BLaER1 treated with 17β-estradiol and CSF1 and Interleukin-3, amounts not matched to agents 10 nM and 100 nM (cell line): ENCODE measurements at regions not wholly inside any gene's neighbourhood (a gene's known extent, or its start where the extent isn't known, plus 50 kb on each side); places are given as distances from the start of the nearest gene placed in this dataset.
"Not testable (repeated sequence)": the region's sequence is repeated elsewhere in the genome, so short reads cannot be mapped to it uniquely, and the experiment has no call there.

Experiments used
- H3K27ac ChIP-seq, 11 experiments: shearing (Covaris generic); formaldehyde crosslinking; 2 replicates each; pipeline ENCODE4 v1.8.1; 2022
- H3K27me3 ChIP-seq, 11 experiments: shearing (Covaris generic); formaldehyde crosslinking; 2 replicates each; pipeline ENCODE4 v1.8.1; 2022
- H3K36me3 ChIP-seq, 11 experiments: shearing (Covaris generic); formaldehyde crosslinking; 2 replicates each; pipeline ENCODE4 v1.8.1; 2022
- H3K4me1 ChIP-seq, 10 experiments: shearing (Covaris generic); formaldehyde crosslinking; 2 replicates each; pipeline ENCODE4 v1.8.1; 2022
- H3K4me2 ChIP-seq, 11 experiments: shearing (Covaris generic); formaldehyde crosslinking; 2 replicates each; pipeline ENCODE4 v1.8.1; 2022
- H3K4me3 ChIP-seq, 10 experiments: shearing (Covaris generic); formaldehyde crosslinking; 2 replicates each; pipeline ENCODE4 v1.8.1; 2022
- H3K9ac ChIP-seq, 11 experiments: shearing (Covaris generic); formaldehyde crosslinking; 2 replicates each; pipeline ENCODE4 v1.8.1; 2022
- H3K9me3 ChIP-seq, 11 experiments: shearing (Covaris generic); formaldehyde crosslinking; replicated peaks in 1 of 11; 2 replicates each; pipeline ENCODE4 v1.8.1; 2022
- H4K20me1 ChIP-seq, 11 experiments: shearing (Covaris generic); formaldehyde crosslinking; 2 replicates each; pipeline ENCODE4 v1.8.1; 2022
- Cebpa-rat ChIP-seq, 11 experiments: shearing (Covaris generic); IDR thresholded peaks; 2 replicates each; pipeline ENCODE4 v1.8.1; 2022

DNA sequence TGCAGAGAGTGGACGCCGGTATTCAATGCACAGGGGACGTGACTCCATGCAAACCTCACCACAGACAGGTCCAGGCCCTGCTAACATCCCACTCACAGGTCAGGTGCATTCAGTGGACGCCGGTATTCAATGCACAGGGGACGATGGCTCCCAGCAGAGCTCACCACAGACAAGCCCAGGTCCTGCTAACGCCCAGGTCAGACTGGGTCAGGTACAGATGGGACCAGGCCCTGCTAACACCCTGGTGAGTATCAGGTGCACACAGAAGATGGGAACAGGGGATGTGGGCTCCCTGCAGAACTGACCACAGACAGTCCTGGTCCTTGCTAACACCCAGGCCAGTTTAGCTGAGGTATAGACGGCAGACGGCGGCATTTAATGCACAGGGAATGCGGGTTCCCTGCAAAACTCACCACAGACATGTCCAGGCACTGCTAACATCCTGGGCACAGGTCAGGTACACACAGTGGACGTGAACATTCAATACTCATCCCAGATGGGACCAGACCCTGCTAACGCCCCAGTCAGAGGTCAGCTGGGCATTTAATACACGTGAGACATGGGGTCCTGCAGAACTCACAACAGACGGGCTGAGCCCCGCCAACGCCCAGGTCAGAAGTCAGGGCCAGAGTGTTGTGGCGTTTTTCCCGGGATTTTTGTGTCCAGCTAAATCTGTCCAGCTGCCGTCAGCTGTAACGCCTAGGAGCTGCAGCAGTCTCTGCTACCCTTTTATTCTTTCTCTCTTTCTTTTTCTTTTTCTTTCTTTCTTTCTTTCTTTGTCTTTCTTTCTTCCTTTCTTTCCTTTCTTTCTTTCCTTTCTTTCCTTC is 99.2 kb downstream of the SHOX start:
- no peak overlapping the region for H3K9ac ChIP-seq

DNA sequence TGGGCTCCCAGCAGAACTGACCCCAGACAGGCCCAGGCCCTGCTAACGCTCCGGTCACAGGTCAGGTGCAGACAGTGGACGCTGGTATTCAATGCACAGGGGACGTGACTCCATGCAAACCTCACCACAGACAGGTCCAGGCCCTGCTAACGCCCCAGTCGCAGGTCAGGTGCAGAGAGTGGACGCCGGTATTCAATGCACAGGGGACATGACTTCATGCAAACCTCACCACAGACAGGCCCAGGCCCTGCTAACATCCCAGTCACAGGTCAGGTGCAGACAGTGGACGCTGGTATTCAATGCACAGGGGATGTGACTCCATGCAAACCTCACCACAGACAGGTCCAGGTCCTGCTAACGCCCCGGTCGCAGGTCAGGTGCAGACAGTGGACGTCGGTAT is 98.5 kb downstream of the SHOX start:
- H3K27me3 ChIP-seq, H3K4me3 ChIP-seq, H3K4me1 ChIP-seq, H3K9ac ChIP-seq, H3K4me2 ChIP-seq, H3K36me3 ChIP-seq, H4K20me1 ChIP-seq, H3K27ac ChIP-seq: not testable (repeated sequence)
- peaks cover 8 to 15% (median 13%) of the 10 kb centered on the region in 11 experiments; a peak in 20 of 22 replicates for H3K9me3 ChIP-seq

More for the DNA sequence above, 99.2 kb downstream of the SHOX start:
- TF ChIP-seq Cebpa-rat (IDR thresholded peaks at IDR 0.05) = no peak
- H3K4me2 ChIP-seq = no peak overlapping the region
- no peak overlapping the region for H3K27ac ChIP-seq
- no peak overlapping the region for H3K4me3 ChIP-seq
- H3K27me3 ChIP-seq = peaks cover 0 to 15% (median 0%) of the 10 kb centered on the region in 11 experiments; a peak in 7 of 22 replicates
- H4K20me1 ChIP-seq = no peaks in the 10 kb centered on the region; a peak in 3 of 22 replicates
- H3K36me3 ChIP-seq = no peaks in the 10 kb centered on the region
- H3K9me3 ChIP-seq = peaks cover under 1 to 8% (median 6%) of the 10 kb centered on the region in 11 experiments; a peak in 13 of 22 replicates
- H3K4me1 ChIP-seq = no peaks in the 10 kb centered on the region

DNA sequence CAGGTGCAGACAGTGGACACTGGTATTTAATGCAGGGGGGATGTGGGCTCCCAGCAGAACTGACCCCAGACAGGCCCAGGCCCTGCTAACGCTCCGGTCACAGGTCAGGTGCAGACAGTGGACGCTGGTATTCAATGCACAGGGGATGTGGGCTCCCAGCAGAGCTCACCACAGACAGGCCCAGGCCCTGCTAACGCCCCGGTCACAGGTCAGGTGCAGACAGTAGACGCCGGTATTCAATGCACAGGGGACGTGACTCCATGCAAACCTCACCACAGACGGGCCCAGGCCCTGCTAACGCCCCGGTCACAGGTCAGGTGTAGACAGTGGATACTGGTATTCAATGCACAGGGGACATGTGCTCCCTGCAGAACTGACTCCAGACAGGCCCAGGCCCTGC is 98.0 kb downstream of the SHOX start:
- H3K4me3 ChIP-seq, H3K36me3 ChIP-seq, H3K4me1 ChIP-seq, H3K9ac ChIP-seq, H3K27ac ChIP-seq, H4K20me1 ChIP-seq, H3K4me2 ChIP-seq, H3K27me3 ChIP-seq: not testable (repeated sequence)
- peaks cover 12 to 20% (median 17%) of the 10 kb centered on the region in 11 experiments for H3K9me3 ChIP-seq

DNA sequence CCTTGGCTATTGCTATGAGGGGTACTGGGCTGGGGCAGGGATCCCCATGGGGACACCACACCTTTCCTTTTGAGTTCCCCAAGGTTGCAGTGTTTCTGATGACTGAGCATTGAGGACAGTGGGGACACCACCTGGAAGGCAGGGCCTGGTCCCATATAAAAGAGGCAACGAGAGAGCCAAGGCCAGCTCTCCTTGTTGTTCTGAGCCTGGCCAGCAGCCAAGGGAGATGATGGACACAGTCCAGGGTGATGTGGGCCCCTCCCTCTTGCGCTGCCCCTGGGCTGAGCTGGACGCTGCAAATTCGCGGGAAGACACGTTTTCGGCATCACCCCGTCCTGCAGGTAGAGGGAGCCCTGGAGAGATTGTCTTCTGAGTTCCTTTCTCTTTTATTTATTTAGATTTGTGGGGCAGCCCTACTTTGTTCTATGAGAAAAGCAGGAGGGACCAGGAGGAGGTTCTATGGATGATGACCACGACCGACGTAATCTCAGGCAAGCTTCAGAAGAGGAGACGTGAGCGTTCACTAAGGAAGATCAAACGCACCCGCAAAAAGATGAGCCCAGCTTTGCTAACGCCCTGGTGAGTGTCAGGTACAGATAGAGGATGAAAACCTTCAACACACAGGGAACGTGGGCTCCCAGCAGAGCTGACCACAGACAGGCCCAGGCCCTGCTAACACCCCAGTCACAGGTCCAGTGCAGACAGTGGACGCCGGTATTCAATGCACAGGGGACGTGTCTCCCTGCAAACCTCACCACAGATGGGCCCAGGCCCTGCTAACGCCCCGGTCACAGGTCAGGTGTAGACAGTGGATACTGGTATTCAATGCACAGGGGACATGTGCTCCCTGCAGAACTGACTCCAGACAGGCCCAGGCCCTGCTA is 97.4 kb downstream of the SHOX start:
- Histone ChIP-seq H3K27me3 (no peaks in the 10 kb centered on the region; a peak in 1 of 22 replicates), H3K27ac (no peak overlapping the region), H3K4me3 (no peak overlapping the region), H4K20me1 (no peaks in the 10 kb centered on the region; a peak in 3 of 22 replicates), H3K4me1 (no peaks in the 10 kb centered on the region), H3K9ac (no peak overlapping the region), H3K36me3 (no peaks in the 10 kb centered on the region), H3K9me3 (peaks cover 17 to 24% (median 21%) of the 10 kb centered on the region in 11 experiments), H3K4me2 (no peak overlapping the region)
- TF ChIP-seq Cebpa-rat (IDR thresholded peaks at IDR 0.05) = no peak

DNA sequence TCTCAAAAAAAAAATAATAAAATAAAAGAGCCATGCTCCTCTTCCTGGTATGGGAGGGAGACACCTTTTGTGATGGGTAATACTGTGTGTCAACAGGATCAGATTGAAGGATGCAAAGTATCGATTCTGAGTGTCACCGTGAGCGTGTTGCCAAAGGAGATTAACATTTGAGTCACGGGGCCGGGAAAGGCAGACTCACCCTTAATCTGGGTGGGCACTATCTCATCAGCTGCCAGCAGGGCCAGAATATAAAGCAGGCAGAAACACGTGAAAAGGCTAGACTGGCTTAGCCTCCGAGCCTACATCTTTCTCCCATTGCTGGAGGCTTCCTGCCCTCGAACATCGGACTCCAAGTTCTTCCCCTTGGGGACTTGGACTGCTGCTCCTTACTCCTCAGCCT is 95.4 kb downstream of the SHOX start:
- H4K20me1 ChIP-seq = no peaks in the 10 kb centered on the region; a peak in 3 of 22 replicates
- no peak overlapping the region for H3K4me3 ChIP-seq
- no peak overlapping the region for H3K27ac ChIP-seq
- no peak for TF ChIP-seq Cebpa-rat (IDR thresholded peaks at IDR 0.05)
- no peak overlapping the region for H3K4me2 ChIP-seq
- no peaks in the 10 kb centered on the region for H3K27me3 ChIP-seq
- H3K4me1 ChIP-seq = no peaks in the 10 kb centered on the region
- no peaks in the 10 kb centered on the region for H3K36me3 ChIP-seq
- peaks cover 17 to 24% (median 21%) of the 10 kb centered on the region in 11 experiments for H3K9me3 ChIP-seq
- H3K9ac ChIP-seq = no peak overlapping the region

DNA sequence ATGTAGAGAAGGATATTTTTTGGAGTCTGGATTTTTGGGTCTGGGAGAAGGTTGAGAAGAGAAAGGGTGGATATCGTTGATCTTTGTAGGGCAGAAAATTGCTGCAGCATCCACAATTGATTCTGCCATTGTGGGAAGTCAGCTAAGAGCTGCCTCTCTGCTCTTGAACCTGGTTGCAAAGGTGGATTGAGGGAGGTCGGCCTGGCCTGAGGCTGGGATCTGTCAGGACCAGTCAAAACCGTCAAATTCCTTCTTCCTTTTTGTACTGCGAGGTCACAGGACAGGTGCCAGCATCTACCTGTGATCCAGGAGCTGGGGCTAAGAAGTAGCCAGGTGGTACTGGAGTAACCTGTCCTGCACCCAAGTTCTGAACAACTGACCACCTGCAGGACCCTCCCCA is 93.7 kb downstream of the SHOX start:
- H3K9ac ChIP-seq = no peak overlapping the region
- H3K4me1 ChIP-seq = no peaks in the 10 kb centered on the region
- H4K20me1 ChIP-seq = no peaks in the 10 kb centered on the region; a peak in 3 of 22 replicates
- H3K4me2 ChIP-seq = no peak overlapping the region
- TF ChIP-seq Cebpa-rat (IDR thresholded peaks at IDR 0.05) = no peak
- no peaks in the 10 kb centered on the region for H3K36me3 ChIP-seq
- no peaks in the 10 kb centered on the region for H3K27me3 ChIP-seq
- H3K9me3 ChIP-seq = peaks cover 17 to 24% (median 21%) of the 10 kb centered on the region in 11 experiments
- no peak overlapping the region for H3K27ac ChIP-seq
- H3K4me3 ChIP-seq = no peak overlapping the region

DNA sequence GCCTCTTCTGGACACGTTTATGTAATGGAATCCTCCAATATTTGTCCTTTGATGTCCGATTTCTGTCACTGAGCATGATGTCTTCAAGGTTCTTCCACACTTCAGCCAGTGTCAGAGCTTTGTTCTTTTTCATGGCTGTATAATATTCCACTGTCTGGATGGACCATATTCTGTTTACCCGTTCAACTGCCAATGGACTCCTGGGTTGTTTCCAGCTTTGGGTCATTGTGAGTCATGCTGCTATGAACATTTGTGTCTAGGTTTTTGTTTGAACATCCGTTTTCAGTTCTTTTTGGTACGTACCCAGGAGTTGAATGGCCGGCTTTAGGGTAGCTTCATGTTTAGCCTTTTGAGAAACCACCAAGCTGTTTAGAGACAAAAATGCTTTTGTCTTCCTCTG is 93.2 kb downstream of the SHOX start:
- Histone ChIP-seq H3K27ac (no peak overlapping the region), H3K9me3 (peaks cover 17 to 24% (median 21%) of the 10 kb centered on the region in 11 experiments), H3K9ac (no peak overlapping the region), H3K27me3 (no peaks in the 10 kb centered on the region), H3K4me2 (no peak overlapping the region), H3K36me3 (no peaks in the 10 kb centered on the region), H3K4me3 (no peak overlapping the region), H4K20me1 (no peaks in the 10 kb centered on the region; a peak in 3 of 22 replicates), H3K4me1 (no peaks in the 10 kb centered on the region)
- no peak for TF ChIP-seq Cebpa-rat (IDR thresholded peaks at IDR 0.05)

DNA sequence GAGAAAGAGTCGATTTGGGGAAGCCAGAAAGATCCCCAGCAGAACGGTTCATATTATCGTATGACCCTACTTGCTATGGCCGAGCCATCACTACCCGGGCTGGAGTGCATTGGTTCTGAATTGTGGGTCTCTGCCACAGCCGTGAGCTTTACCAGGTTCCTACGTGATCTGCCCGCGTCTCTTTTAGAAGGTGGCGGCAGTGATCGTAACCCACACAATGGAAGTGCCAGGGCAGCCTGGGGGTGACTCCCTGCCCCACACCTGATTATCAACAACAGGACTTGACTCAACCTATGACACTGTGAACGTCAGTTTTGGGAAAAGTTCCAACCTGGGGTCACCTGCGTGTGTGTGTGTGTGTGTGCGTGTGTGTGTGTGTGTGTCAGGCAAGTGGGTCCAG is 90.8 kb downstream of the SHOX start:
- peaks cover 19 to 35% (median 24%) of the 10 kb centered on the region in 11 experiments for H3K9me3 ChIP-seq
- no peaks in the 10 kb centered on the region for H3K4me1 ChIP-seq
- no peak for TF ChIP-seq Cebpa-rat (IDR thresholded peaks at IDR 0.05)
- H3K9ac ChIP-seq = no peak overlapping the region
- H3K27ac ChIP-seq = no peak overlapping the region
- no peaks in the 10 kb centered on the region for H4K20me1 ChIP-seq
- H3K4me2 ChIP-seq = no peak overlapping the region
- no peaks in the 10 kb centered on the region for H3K27me3 ChIP-seq
- no peaks in the 10 kb centered on the region for H3K36me3 ChIP-seq
- H3K4me3 ChIP-seq = no peak overlapping the region

DNA sequence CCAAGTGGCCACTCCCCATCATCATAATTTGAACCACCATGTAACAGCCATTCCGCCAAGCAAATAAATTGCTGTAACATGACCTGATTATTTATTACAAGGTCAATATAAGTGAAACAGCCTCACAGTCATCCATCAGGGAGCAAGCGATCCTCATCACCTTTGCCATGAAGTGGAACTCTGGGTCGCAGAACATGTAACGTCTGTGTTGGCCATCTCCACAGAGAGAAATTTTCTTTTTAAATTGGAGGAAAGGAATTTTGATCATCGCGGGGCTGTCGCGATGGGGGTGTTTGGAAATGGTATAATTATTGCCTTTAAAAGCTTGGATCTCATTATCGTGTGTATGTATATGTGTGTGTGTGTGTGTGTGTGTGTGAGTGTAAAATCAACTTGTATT is 90.2 kb downstream of the SHOX start:
- Histone ChIP-seq H3K36me3 (no peaks in the 10 kb centered on the region), H3K27ac (no peak overlapping the region), H3K9me3 (peaks cover 19 to 35% (median 24%) of the 10 kb centered on the region in 11 experiments), H4K20me1 (no peaks in the 10 kb centered on the region), H3K4me2 (no peak overlapping the region), H3K4me3 (no peak overlapping the region), H3K9ac (no peak overlapping the region), H3K4me1 (no peaks in the 10 kb centered on the region), H3K27me3 (no peaks in the 10 kb centered on the region)
- no peak for TF ChIP-seq Cebpa-rat (IDR thresholded peaks at IDR 0.05)
